Stimulated activated CD8-positive, alpha-beta memory T cell treated with anti-CD3 and anti-CD28 coated beads, Interleukin-4, amount 100 ng/mL, for 1 hour (primary cell): ENCODE measurements at regions not wholly inside any gene's neighbourhood (a gene's known extent, or its start where the extent isn't known, plus 50 kb on each side); places are given as distances from the start of the nearest gene placed in this dataset.

Source experiments
- DNase-seq, 2 donors: peaks; one replicate each; pipeline ENCODE4 v3.0.0-alpha.2; 2020; ENCODE audit warnings: low read depth in 2 of 2, low spot score in 1 of 2

GRCh38 chr18:74023220-74023619 lies 124.4 kb downstream of the FBXO15 start:
- no peak for DNase-seq

GRCh38 chr18:74019864-74020263 lies 127.8 kb downstream of the FBXO15 start:
- no peak for DNase-seq

- no peak for DNase-seq
These were observed 133.7 kb downstream of the FBXO15 start for GRCh38 chr18:74013955-74014354.

GRCh38 chr18:74012954-74013630 lies 134.5 kb downstream of the FBXO15 start:
- DNase-seq, result no peak

GRCh38 chr18:74006143-74006542 lies 141.5 kb downstream of the FBXO15 start:
- no peak for DNase-seq

- no peak for DNase-seq
These were observed 142.1 kb downstream of the FBXO15 start for GRCh38 chr18:74005320-74006109.

GRCh38 chr18:73992242-73993022 lies 155.2 kb downstream of the FBXO15 start:
- DNase-seq, result no peak

- DNase-seq, result no peak
These were observed 156.1 kb downstream of the FBXO15 start for GRCh38 chr18:73991570-73991969.

- DNase-seq, result no peak
These were observed 157.4 kb downstream of the FBXO15 start for GRCh38 chr18:73990258-73990657.

GRCh38 chr18:73987247-73987980 lies 160.2 kb downstream of the FBXO15 start:
- no peak for DNase-seq

GRCh38 chr18:73986711-73987110 lies 160.9 kb downstream of the FBXO15 start:
- DNase-seq, result no peak

- no peak for DNase-seq
These were observed 161.6 kb downstream of the FBXO15 start for GRCh38 chr18:73985855-73986625.

GRCh38 chr18:73983970-73984369 lies 163.7 kb downstream of the FBXO15 start:
- DNase-seq, result no peak

- DNase-seq, result no peak
These were observed 164.1 kb downstream of the FBXO15 start for GRCh38 chr18:73983496-73983895.

- no peak for DNase-seq
These were observed 165.8 kb downstream of the FBXO15 start for GRCh38 chr18:73981796-73982195.

GRCh38 chr18:73980289-73980979 lies 167.2 kb downstream of the FBXO15 start:
- no peak for DNase-seq

- DNase-seq, result no peak
These were observed 167.9 kb downstream of the FBXO15 start for GRCh38 chr18:73979742-73980141.

- no peak for DNase-seq
These were observed 171.2 kb downstream of the FBXO15 start for GRCh38 chr18:73976433-73976832.

- no peak for DNase-seq
These were observed 172.4 kb downstream of the FBXO15 start for GRCh38 chr18:73975266-73975665.

- no peak for DNase-seq
These were observed 173.7 kb downstream of the FBXO15 start for GRCh38 chr18:73973972-73974371.
